ENCODE measurements at regions not wholly inside any gene's neighbourhood (a gene's known extent, or its start where the extent isn't known, plus 50 kb on each side); places are given as distances from the start of the nearest gene placed in this dataset.
"Not testable (repeated sequence)": the region's sequence is repeated elsewhere in the genome, so short reads cannot be mapped to it uniquely, and the experiment has no call there.

GRCh38 chr9:91017245-91017644, 215.6 kb downstream of the SYK start:
- Mint-ChIP-seq H3K9me3 (ENCODE audit: unreplicated experiment) (peaks cover 8% of the 10 kb centered on the region), H3K27me3 (ENCODE audit: low read depth, unreplicated experiment) (no peaks in the 10 kb centered on the region), H3K27ac (ENCODE audit: unreplicated experiment) (no peak overlapping the region), H3K4me1 (ENCODE audit: low read depth, unreplicated experiment) (no peaks in the 10 kb centered on the region), H3K4me3 (ENCODE audit: unreplicated experiment) (no peak overlapping the region), H3K36me3 (ENCODE audit: low read depth, unreplicated experiment) (no peaks in the 10 kb centered on the region)
- Histone ChIP-seq H4K20me1 (ENCODE audit: insufficient read depth, low read length) (no peaks in the 10 kb centered on the region), H3K4me2 (ENCODE audit: low read length) (no peak overlapping the region), H3K79me2 (ENCODE audit: insufficient read depth, low read length) (no peaks in the 10 kb centered on the region), H3K4me3 (ENCODE audit: insufficient read depth, low read depth, low read length) (no peak overlapping the region), H2AFZ (ENCODE audit: low read depth, low read length) (no peak overlapping the region), H3K27me3 (ENCODE audit: insufficient read depth, low read length) (no peaks in the 10 kb centered on the region), H3K4me1 (ENCODE audit: insufficient read depth, low read length) (no peaks in the 10 kb centered on the region), H3K27ac (ENCODE audit: low read depth, low read length) (no peak overlapping the region), H3K9me3 (ENCODE audit: insufficient read depth, low read depth, low read length) (no peaks in the 10 kb centered on the region), H3K36me3 (ENCODE audit: insufficient read depth, low read length) (no peaks in the 10 kb centered on the region), H3K9ac (ENCODE audit: low read length) (no peak overlapping the region)
- no peak for DNase-seq (ENCODE audit: low read depth)
- FAIRE-seq: no peak
- no peak for TF ChIP-seq EZH2 (IDR thresholded peaks at IDR 0.05; ENCODE audit: insufficient read depth, low read length)
- no peak for TF ChIP-seq CTCF (IDR thresholded peaks at IDR 0.05; ENCODE audit: insufficient read depth, low read depth, low read length)

GRCh38 chr9:91019871-91020270, 218.3 kb downstream of the SYK start:
- not testable (repeated sequence) for H3K9me3 Mint-ChIP-seq (ENCODE audit: unreplicated experiment); H4K20me1 ChIP-seq (ENCODE audit: insufficient read depth, low read length); H3K9ac ChIP-seq (ENCODE audit: low read length); H3K4me3 ChIP-seq (ENCODE audit: insufficient read depth, low read depth, low read length); H3K36me3 Mint-ChIP-seq (ENCODE audit: low read depth, unreplicated experiment); FAIRE-seq; DNase-seq (ENCODE audit: low read depth); H3K36me3 ChIP-seq (ENCODE audit: insufficient read depth, low read length); H3K27ac Mint-ChIP-seq (ENCODE audit: unreplicated experiment); H3K4me1 ChIP-seq (ENCODE audit: insufficient read depth, low read length); H3K27me3 ChIP-seq (ENCODE audit: insufficient read depth, low read length); H3K4me2 ChIP-seq (ENCODE audit: low read length); H3K27me3 Mint-ChIP-seq (ENCODE audit: low read depth, unreplicated experiment); H3K79me2 ChIP-seq (ENCODE audit: insufficient read depth, low read length); H2AFZ ChIP-seq (ENCODE audit: low read depth, low read length); H3K4me3 Mint-ChIP-seq (ENCODE audit: unreplicated experiment); H3K4me1 Mint-ChIP-seq (ENCODE audit: low read depth, unreplicated experiment); H3K27ac ChIP-seq (ENCODE audit: low read depth, low read length); H3K9me3 ChIP-seq (ENCODE audit: insufficient read depth, low read depth, low read length)

- FAIRE-seq; H3K4me2 ChIP-seq (ENCODE audit: low read length); H3K4me1 Mint-ChIP-seq (ENCODE audit: low read depth, unreplicated experiment); H3K27me3 Mint-ChIP-seq (ENCODE audit: low read depth, unreplicated experiment); H3K4me3 Mint-ChIP-seq (ENCODE audit: unreplicated experiment); H4K20me1 ChIP-seq (ENCODE audit: insufficient read depth, low read length); H3K4me1 ChIP-seq (ENCODE audit: insufficient read depth, low read length); H3K9ac ChIP-seq (ENCODE audit: low read length); H3K27me3 ChIP-seq (ENCODE audit: insufficient read depth, low read length); H3K4me3 ChIP-seq (ENCODE audit: insufficient read depth, low read depth, low read length); H3K9me3 ChIP-seq (ENCODE audit: insufficient read depth, low read depth, low read length); DNase-seq (ENCODE audit: low read depth); H3K27ac Mint-ChIP-seq (ENCODE audit: unreplicated experiment); H3K27ac ChIP-seq (ENCODE audit: low read depth, low read length); H3K79me2 ChIP-seq (ENCODE audit: insufficient read depth, low read length); H3K9me3 Mint-ChIP-seq (ENCODE audit: unreplicated experiment); H3K36me3 ChIP-seq (ENCODE audit: insufficient read depth, low read length); H3K36me3 Mint-ChIP-seq (ENCODE audit: low read depth, unreplicated experiment); H2AFZ ChIP-seq (ENCODE audit: low read depth, low read length): not testable (repeated sequence)
Observed at GRCh38 chr9:91021656-91022055, 220.0 kb downstream of the SYK start.

- no peak overlapping the region for H3K4me2 ChIP-seq (ENCODE audit: low read length)
- Mint-ChIP-seq H3K36me3 (ENCODE audit: low read depth, unreplicated experiment) (no peaks in the 10 kb centered on the region), H3K9me3 (ENCODE audit: unreplicated experiment) (peaks cover 11% of the 10 kb centered on the region), H3K4me1 (ENCODE audit: low read depth, unreplicated experiment) (no peaks in the 10 kb centered on the region), H3K4me3 (ENCODE audit: unreplicated experiment) (no peak overlapping the region), H3K27me3 (ENCODE audit: low read depth, unreplicated experiment) (peaks cover 8% of the 10 kb centered on the region), H3K27ac (ENCODE audit: unreplicated experiment) (no peak overlapping the region)
- no peaks in the 10 kb centered on the region for H4K20me1 ChIP-seq (ENCODE audit: insufficient read depth, low read length)
- H3K27ac ChIP-seq (ENCODE audit: low read depth, low read length): no peak overlapping the region
- no peaks in the 10 kb centered on the region for H3K4me1 ChIP-seq (ENCODE audit: insufficient read depth, low read length)
- TF ChIP-seq CTCF (IDR thresholded peaks at IDR 0.05; ENCODE audit: insufficient read depth, low read depth, low read length) (no peak), EZH2 (IDR thresholded peaks at IDR 0.05; ENCODE audit: insufficient read depth, low read length) (no peak)
- H3K4me3 ChIP-seq (ENCODE audit: insufficient read depth, low read depth, low read length): no peak overlapping the region
- FAIRE-seq (no peak), DNase-seq (ENCODE audit: low read depth) (no peak)
- H3K9ac ChIP-seq (ENCODE audit: low read length): no peak overlapping the region
- peaks cover 5% of the 10 kb centered on the region for H3K9me3 ChIP-seq (ENCODE audit: insufficient read depth, low read depth, low read length)
- no peaks in the 10 kb centered on the region for H3K36me3 ChIP-seq (ENCODE audit: insufficient read depth, low read length)
- no peak overlapping the region for H2AFZ ChIP-seq (ENCODE audit: low read depth, low read length)
- no peaks in the 10 kb centered on the region for H3K79me2 ChIP-seq (ENCODE audit: insufficient read depth, low read length)
- no peaks in the 10 kb centered on the region for H3K27me3 ChIP-seq (ENCODE audit: insufficient read depth, low read length)
Observed at GRCh38 chr9:91023741-91024140, 222.1 kb downstream of the SYK start.

Measured in astrocyte (in vitro differentiated cells and primary cell).